ENCODE measurements at regions not wholly inside any gene's neighbourhood (a gene's known extent, or its start where the extent isn't known, plus 50 kb on each side); places are given as distances from the start of the nearest gene placed in this dataset.

DNA sequence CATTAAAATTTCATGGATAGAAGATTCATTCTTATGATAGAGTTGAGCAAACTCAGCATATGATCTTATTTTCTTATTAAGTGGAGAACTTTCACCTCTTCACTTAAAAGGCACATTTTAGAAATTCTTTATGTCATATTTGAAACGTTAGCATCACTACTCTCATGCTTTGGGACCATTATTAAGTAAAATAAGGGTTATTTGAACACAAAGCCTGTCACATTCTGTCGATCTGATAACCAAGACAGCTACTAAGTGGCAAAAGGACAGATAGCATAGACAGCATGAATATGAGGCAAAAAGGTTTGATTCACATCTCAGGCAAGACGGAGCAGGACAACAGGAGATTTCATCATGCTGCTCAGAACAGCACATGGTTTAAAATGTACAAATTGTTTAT lies 247.6 kb upstream of the ANO3 start:
- intact Hi-C loops (cut with micrococcal nuclease; ENCODE audit: unreplicated experiment), result no loop called here
- Histone ChIP-seq H3K27ac (ENCODE audit: low read depth, low read length, poor library complexity, severe bottlenecking) (no peak overlapping the region), H3K4me1 (ENCODE audit: insufficient read depth, low read length, poor library complexity, severe bottlenecking) (no peaks in the 10 kb centered on the region), H3K27me3 (replicated peaks; ENCODE audit: insufficient read depth, low read depth, low read length, poor library complexity) (no peaks in the 10 kb centered on the region), H3K4me3 (ENCODE audit: low read depth, low read length, poor library complexity, severe bottlenecking) (no peak overlapping the region), H3K36me3 (ENCODE audit: insufficient read depth, low read length, poor library complexity, severe bottlenecking) (no peaks in the 10 kb centered on the region), H3K9me3 (ENCODE audit: low read depth, low read length, poor library complexity, severe bottlenecking) (no peaks in the 10 kb centered on the region)
- no peak for DNase-seq (ENCODE audit: low spot score)
- ChIA-PET CTCF (no interaction called here), POLR2A (ENCODE audit: low non-redundant PET) (no interaction called here)
- no peak for TF ChIP-seq EZH2 (IDR thresholded peaks at IDR 0.05; ENCODE audit: borderline replicate concordance, low read depth, low read length, poor library complexity, severe bottlenecking)
- TF ChIP-seq, protein P1, sequence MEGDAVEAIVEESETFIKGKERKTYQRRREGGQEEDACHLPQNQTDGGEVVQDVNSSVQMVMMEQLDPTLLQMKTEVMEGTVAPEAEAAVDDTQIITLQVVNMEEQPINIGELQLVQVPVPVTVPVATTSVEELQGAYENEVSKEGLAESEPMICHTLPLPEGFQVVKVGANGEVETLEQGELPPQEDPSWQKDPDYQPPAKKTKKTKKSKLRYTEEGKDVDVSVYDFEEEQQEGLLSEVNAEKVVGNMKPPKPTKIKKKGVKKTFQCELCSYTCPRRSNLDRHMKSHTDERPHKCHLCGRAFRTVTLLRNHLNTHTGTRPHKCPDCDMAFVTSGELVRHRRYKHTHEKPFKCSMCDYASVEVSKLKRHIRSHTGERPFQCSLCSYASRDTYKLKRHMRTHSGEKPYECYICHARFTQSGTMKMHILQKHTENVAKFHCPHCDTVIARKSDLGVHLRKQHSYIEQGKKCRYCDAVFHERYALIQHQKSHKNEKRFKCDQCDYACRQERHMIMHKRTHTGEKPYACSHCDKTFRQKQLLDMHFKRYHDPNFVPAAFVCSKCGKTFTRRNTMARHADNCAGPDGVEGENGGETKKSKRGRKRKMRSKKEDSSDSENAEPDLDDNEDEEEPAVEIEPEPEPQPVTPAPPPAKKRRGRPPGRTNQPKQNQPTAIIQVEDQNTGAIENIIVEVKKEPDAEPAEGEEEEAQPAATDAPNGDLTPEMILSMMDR (conservative IDR thresholded peaks at IDR 0.05; ENCODE audit: low read depth, low read length), result no peak
- BruUV-seq (replicated peaks), result no TSS peak

DNA sequence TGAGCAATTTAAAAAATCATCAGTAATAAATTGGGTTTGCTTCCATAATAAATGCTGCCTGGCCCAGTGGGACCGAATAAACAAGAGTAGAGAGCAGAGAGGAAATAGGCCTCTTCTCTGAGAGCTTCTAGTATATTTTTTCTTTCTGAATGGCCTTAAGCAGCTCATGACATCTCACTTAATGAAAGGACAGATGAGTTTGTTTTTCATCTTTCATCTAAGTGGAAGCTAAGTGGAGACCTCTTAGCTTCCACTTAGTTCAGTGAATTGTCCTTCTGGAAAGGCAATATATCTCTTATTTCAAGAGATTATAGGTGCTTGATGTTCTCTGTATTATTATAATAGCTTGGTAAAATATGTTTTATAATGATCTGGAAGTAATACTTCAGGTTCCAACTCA lies 245.9 kb upstream of the ANO3 start:
- Histone ChIP-seq H3K36me3 (ENCODE audit: insufficient read depth, low read length, poor library complexity, severe bottlenecking) (no peaks in the 10 kb centered on the region), H3K9me3 (ENCODE audit: low read depth, low read length, poor library complexity, severe bottlenecking) (no peaks in the 10 kb centered on the region), H3K4me1 (ENCODE audit: insufficient read depth, low read length, poor library complexity, severe bottlenecking) (no peaks in the 10 kb centered on the region), H3K27ac (ENCODE audit: low read depth, low read length, poor library complexity, severe bottlenecking) (no peak overlapping the region), H3K27me3 (replicated peaks; ENCODE audit: insufficient read depth, low read depth, low read length, poor library complexity) (no peaks in the 10 kb centered on the region), H3K4me3 (ENCODE audit: low read depth, low read length, poor library complexity, severe bottlenecking) (no peak overlapping the region)
- ChIA-PET POLR2A (ENCODE audit: low non-redundant PET) (no interaction called here), CTCF (no interaction called here)
- DNase-seq (ENCODE audit: low spot score), result no peak
- TF ChIP-seq, protein P1 (conservative IDR thresholded peaks at IDR 0.05; ENCODE audit: low read depth, low read length), result no peak
- no peak for TF ChIP-seq EZH2 (IDR thresholded peaks at IDR 0.05; ENCODE audit: borderline replicate concordance, low read depth, low read length, poor library complexity, severe bottlenecking)
- no TSS peak for BruUV-seq (replicated peaks)
- intact Hi-C loops (cut with micrococcal nuclease; ENCODE audit: unreplicated experiment), result no loop called here

DNA sequence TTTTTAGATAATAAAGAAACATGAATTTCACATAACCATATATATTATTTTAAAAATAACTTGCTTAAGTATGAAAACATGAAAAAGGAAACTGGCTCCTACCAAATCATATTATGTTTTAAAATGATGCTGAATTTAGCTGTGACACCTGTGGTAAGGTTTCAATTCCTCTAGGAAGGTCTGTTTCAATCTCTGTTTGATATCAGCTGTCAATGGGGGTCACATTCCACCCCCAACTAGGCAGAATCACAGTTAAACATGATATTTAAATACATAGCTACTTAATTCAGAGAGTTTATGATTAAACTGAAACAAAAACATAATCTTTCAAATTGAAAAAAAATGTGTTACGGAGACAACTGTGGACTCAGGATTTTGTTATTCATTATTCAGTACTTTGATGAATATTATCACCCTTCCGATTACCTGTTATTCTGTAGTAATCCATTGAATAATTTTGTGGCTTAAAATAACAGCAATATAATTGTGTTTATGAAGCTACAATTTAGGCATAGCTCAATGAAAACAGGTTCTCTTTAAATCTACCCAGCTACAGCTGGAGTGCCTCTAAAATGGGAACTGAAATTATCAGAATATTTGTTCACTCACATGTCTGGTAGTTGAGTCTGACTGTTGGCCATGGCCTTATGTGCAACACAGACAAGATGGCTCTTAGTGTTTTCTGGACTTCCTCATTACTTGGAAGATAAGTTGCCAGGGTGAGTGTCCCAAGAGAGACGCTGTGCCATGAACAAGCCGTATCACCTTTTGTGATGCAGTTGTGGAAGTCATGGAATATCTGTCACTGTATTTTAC lies 244.6 kb upstream of the ANO3 start:
- Histone ChIP-seq H3K36me3 (ENCODE audit: insufficient read depth, low read length, poor library complexity, severe bottlenecking) (no peaks in the 10 kb centered on the region), H3K27ac (ENCODE audit: low read depth, low read length, poor library complexity, severe bottlenecking) (no peak overlapping the region), H3K27me3 (replicated peaks; ENCODE audit: insufficient read depth, low read depth, low read length, poor library complexity) (no peaks in the 10 kb centered on the region), H3K4me3 (ENCODE audit: low read depth, low read length, poor library complexity, severe bottlenecking) (no peak overlapping the region), H3K4me1 (ENCODE audit: insufficient read depth, low read length, poor library complexity, severe bottlenecking) (no peaks in the 10 kb centered on the region), H3K9me3 (ENCODE audit: low read depth, low read length, poor library complexity, severe bottlenecking) (no peaks in the 10 kb centered on the region)
- ChIA-PET CTCF (no interaction called here), POLR2A (ENCODE audit: low non-redundant PET) (no interaction called here)
- intact Hi-C loops (cut with micrococcal nuclease; ENCODE audit: unreplicated experiment), result no loop called here
- TF ChIP-seq, protein P1 (conservative IDR thresholded peaks at IDR 0.05; ENCODE audit: low read depth, low read length), result no peak
- DNase-seq (ENCODE audit: low spot score), result no peak
- BruUV-seq (replicated peaks), result no TSS peak
